ENCODE measurements at regions not wholly inside any gene's neighbourhood (a gene's known extent, or its start where the extent isn't known, plus 50 kb on each side); places are given as distances from the start of the nearest gene placed in this dataset.

GRCh38 chr5:23864786-23865185 is 357.4 kb downstream of the PRDM9 start:
- Mint-ChIP-seq H3K27ac (ENCODE audit: unreplicated experiment) (no peak overlapping the region), H3K4me1 (ENCODE audit: low read depth, unreplicated experiment) (no peaks in the 10 kb centered on the region), H3K36me3 (ENCODE audit: insufficient read depth, unreplicated experiment) (no peaks in the 10 kb centered on the region), H3K4me3 (ENCODE audit: low read depth, unreplicated experiment) (no peak overlapping the region), H3K9me3 (ENCODE audit: low read depth, unreplicated experiment) (peaks cover 3% of the 10 kb centered on the region), H3K27me3 (ENCODE audit: unreplicated experiment) (no peaks in the 10 kb centered on the region)
- no peak for TF ChIP-seq CTCF (IDR thresholded peaks at IDR 0.05; ENCODE audit: unreplicated experiment)
- no peak for DNase-seq
- no TSS peak for BruUV-seq (replicated peaks)
- intact Hi-C loops (cut with micrococcal nuclease; ENCODE audit: unreplicated experiment), result no loop called here
- CTCF ChIA-PET, result no interaction called here

GRCh38 chr5:23877847-23878246 is 370.4 kb downstream of the PRDM9 start:
- DNase-seq, result no peak
- intact Hi-C loops (cut with micrococcal nuclease; ENCODE audit: unreplicated experiment), result no loop called here
- H3K9me3 Mint-ChIP-seq (ENCODE audit: low read depth, unreplicated experiment), result no peaks in the 10 kb centered on the region
- no peak overlapping the region for H3K4me3 Mint-ChIP-seq (ENCODE audit: low read depth, unreplicated experiment)
- TF ChIP-seq CTCF (IDR thresholded peaks at IDR 0.05; ENCODE audit: unreplicated experiment), result no peak
- CTCF ChIA-PET, result interaction anchor here (0.6 kb wide), 1 partner anchor 314 kb away, joined by 4 read pairs; no protein-coding TSS in a partner anchor
- H3K36me3 Mint-ChIP-seq (ENCODE audit: insufficient read depth, unreplicated experiment), result no peaks in the 10 kb centered on the region
- H3K27ac Mint-ChIP-seq (ENCODE audit: unreplicated experiment), result no peak overlapping the region
- BruUV-seq (replicated peaks), result no TSS peak
- no peaks in the 10 kb centered on the region for H3K27me3 Mint-ChIP-seq (ENCODE audit: unreplicated experiment)
- no peaks in the 10 kb centered on the region for H3K4me1 Mint-ChIP-seq (ENCODE audit: low read depth, unreplicated experiment)

- no peaks in the 10 kb centered on the region for H3K9me3 Mint-ChIP-seq (ENCODE audit: low read depth, unreplicated experiment)
- intact Hi-C loops (cut with micrococcal nuclease; ENCODE audit: unreplicated experiment), result no loop called here
- H3K27me3 Mint-ChIP-seq (ENCODE audit: unreplicated experiment), result no peaks in the 10 kb centered on the region
- no peak for TF ChIP-seq CTCF (IDR thresholded peaks at IDR 0.05; ENCODE audit: unreplicated experiment)
- CTCF ChIA-PET, result no interaction called here
- no peak overlapping the region for H3K4me3 Mint-ChIP-seq (ENCODE audit: low read depth, unreplicated experiment)
- no TSS peak for BruUV-seq (replicated peaks)
- H3K27ac Mint-ChIP-seq (ENCODE audit: unreplicated experiment), result no peak overlapping the region
- H3K36me3 Mint-ChIP-seq (ENCODE audit: insufficient read depth, unreplicated experiment), result no peaks in the 10 kb centered on the region
- no peak for DNase-seq
- H3K4me1 Mint-ChIP-seq (ENCODE audit: low read depth, unreplicated experiment), result no peaks in the 10 kb centered on the region
Observed at GRCh38 chr5:23884405-23885031, 377.1 kb downstream of the PRDM9 start.

- intact Hi-C loops (cut with micrococcal nuclease; ENCODE audit: unreplicated experiment), result no loop called here
- no peak overlapping the region for H3K4me3 Mint-ChIP-seq (ENCODE audit: low read depth, unreplicated experiment)
- BruUV-seq (replicated peaks), result no TSS peak
- CTCF ChIA-PET, result no interaction called here
- peaks cover 2% of the 10 kb centered on the region for H3K9me3 Mint-ChIP-seq (ENCODE audit: low read depth, unreplicated experiment)
- no peak for DNase-seq
- no peaks in the 10 kb centered on the region for H3K27me3 Mint-ChIP-seq (ENCODE audit: unreplicated experiment)
- no peak for TF ChIP-seq CTCF (IDR thresholded peaks at IDR 0.05; ENCODE audit: unreplicated experiment)
- H3K36me3 Mint-ChIP-seq (ENCODE audit: insufficient read depth, unreplicated experiment), result no peaks in the 10 kb centered on the region
- H3K4me1 Mint-ChIP-seq (ENCODE audit: low read depth, unreplicated experiment), result no peaks in the 10 kb centered on the region
- H3K27ac Mint-ChIP-seq (ENCODE audit: unreplicated experiment), result no peak overlapping the region
Observed at GRCh38 chr5:23893561-23893960, 386.2 kb downstream of the PRDM9 start.
